ENCODE measurements at regions not wholly inside any gene's neighbourhood (a gene's known extent, or its start where the extent isn't known, plus 50 kb on each side); places are given as distances from the start of the nearest gene placed in this dataset.

DNA sequence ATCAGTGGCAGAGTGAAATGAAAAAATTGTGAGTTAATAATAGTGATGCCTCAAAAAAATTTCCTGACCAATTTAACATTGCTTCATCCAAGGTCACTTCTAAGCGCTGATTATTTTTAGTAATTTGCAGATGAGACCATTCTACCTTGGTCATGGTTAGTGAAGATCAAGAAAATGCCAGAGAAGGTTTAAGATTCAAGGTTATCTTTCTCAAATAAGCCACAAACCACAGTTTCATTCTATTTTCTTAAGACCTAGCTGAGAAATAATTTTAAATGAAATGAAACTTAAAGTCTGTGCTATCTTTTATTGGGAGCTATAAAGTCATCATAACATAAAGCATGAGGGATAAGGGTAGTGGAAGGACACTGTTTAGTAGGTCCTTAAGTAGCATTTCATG lies 353.9 kb upstream of the NAALADL2 start:
- TF ChIP-seq, protein P1, sequence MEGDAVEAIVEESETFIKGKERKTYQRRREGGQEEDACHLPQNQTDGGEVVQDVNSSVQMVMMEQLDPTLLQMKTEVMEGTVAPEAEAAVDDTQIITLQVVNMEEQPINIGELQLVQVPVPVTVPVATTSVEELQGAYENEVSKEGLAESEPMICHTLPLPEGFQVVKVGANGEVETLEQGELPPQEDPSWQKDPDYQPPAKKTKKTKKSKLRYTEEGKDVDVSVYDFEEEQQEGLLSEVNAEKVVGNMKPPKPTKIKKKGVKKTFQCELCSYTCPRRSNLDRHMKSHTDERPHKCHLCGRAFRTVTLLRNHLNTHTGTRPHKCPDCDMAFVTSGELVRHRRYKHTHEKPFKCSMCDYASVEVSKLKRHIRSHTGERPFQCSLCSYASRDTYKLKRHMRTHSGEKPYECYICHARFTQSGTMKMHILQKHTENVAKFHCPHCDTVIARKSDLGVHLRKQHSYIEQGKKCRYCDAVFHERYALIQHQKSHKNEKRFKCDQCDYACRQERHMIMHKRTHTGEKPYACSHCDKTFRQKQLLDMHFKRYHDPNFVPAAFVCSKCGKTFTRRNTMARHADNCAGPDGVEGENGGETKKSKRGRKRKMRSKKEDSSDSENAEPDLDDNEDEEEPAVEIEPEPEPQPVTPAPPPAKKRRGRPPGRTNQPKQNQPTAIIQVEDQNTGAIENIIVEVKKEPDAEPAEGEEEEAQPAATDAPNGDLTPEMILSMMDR (conservative IDR thresholded peaks at IDR 0.05; ENCODE audit: low read length), result no peak
- TF ChIP-seq EZH2phosphoT487 (IDR thresholded peaks at IDR 0.05; ENCODE audit: borderline replicate concordance, low read depth, low read length), result no peak
